ENCODE measurements at regions not wholly inside any gene's neighbourhood (a gene's known extent, or its start where the extent isn't known, plus 50 kb on each side); places are given as distances from the start of the nearest gene placed in this dataset.
"Not testable (repeated sequence)": the region's sequence is repeated elsewhere in the genome, so short reads cannot be mapped to it uniquely, and the experiment has no call there.

DNA sequence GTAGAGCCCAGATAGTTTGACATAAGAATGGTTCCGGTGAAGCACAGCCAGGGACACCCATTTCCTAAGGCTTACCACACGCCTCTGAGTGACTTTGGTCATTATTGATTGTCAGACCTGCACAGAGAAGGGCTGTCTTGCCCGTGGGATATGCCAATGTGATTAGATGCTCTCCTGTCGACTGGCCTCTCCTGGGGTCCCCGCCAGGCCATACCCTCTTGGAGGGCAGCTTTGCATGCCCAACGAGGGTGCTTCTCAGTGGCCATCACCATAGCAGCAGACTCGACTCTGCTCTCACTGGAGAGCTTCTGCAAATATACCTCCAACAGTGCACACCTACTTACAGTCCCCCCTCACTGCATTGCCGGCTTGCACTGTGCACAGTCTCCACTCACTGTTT, 648.3 kb upstream of the TPTE start:
- intact Hi-C loops (cut with micrococcal nuclease); H3K4me1 Mint-ChIP-seq; ATAC-seq (ENCODE audit: low read depth); DNase-seq; POLR2A ChIA-PET; H3K4me3 Mint-ChIP-seq; H3K27ac Mint-ChIP-seq; H3K36me3 Mint-ChIP-seq (ENCODE audit: low read depth); H3K27me3 Mint-ChIP-seq; CTCF ChIA-PET; H3K9me3 Mint-ChIP-seq: not testable (repeated sequence)

DNA sequence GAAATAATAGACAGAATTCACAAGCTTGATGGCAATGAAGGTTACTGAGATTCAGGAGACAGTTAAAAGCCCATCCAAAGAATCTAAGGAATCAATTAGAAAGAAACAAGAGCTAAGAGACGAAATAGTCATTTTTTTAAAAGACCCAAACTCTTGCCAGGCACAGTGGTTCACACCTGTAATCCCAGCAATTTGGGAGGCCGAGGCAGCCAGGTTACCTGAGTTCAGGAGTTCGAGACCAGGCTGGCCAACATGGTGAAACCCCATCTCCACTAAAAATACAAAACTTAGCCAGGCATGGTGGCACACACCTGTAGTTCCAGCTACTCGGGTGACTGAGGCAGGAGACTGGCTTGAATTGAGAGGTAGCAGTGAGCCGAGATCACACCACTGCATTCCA, 647.2 kb upstream of the TPTE start:
- intact Hi-C loops (cut with micrococcal nuclease); H3K9me3 Mint-ChIP-seq; ATAC-seq (ENCODE audit: low read depth); DNase-seq; H3K27me3 Mint-ChIP-seq; CTCF ChIA-PET; H3K36me3 Mint-ChIP-seq (ENCODE audit: low read depth); H3K4me3 Mint-ChIP-seq; H3K27ac Mint-ChIP-seq; H3K4me1 Mint-ChIP-seq; POLR2A ChIA-PET: not testable (repeated sequence)

DNA sequence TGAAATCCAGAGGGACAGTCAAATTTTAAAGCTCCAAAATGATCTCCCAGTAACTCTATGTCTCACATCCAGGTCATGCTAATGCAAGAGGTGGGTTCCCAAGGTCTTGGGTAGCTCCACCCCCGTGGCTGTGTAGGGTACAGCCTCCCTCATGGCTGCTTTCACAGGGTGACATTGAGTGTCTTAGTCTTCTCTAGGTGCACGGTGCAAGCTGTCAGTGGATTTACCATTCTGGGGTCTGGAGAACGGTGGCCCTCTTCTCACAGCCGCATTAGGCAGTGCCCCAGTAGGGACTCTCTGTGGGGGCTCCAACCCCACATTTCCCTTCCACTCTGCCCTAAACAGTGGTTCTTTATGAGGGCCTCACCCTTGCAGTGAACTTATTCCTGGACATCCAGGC, 640.0 kb upstream of the TPTE start:
- H3K4me1 Mint-ChIP-seq, CTCF ChIA-PET: not testable (repeated sequence)

DNA sequence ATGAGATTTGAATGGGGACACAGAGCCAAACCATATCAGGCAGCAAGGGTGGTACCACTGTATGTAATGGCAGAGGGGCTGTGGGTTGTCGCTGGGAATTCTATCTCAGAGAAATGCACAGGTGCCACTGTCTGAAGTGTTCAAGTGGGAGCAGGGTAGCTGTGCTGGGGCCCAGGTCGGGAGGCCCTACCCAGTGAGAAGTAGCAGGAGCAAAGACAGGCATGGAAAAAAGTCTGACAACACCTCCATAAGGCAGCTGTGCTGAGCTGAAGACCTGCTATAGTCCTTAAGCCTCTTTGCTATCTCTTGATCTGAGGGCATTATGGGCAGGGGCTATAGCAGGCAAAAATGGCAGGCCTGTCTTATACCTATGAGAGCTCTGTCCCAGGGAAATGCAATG, 638.3 kb upstream of the TPTE start:
- ATAC-seq (ENCODE audit: low read depth); H3K4me3 Mint-ChIP-seq; CTCF ChIA-PET; intact Hi-C loops (cut with micrococcal nuclease); H3K4me1 Mint-ChIP-seq; H3K27me3 Mint-ChIP-seq; H3K27ac Mint-ChIP-seq; POLR2A ChIA-PET; DNase-seq; H3K36me3 Mint-ChIP-seq (ENCODE audit: low read depth): not testable (repeated sequence)
- peaks cover 14% of the 10 kb centered on the region for H3K9me3 Mint-ChIP-seq

More for the DNA sequence above, 640.0 kb upstream of the TPTE start:
- H3K36me3 Mint-ChIP-seq (ENCODE audit: low read depth); H3K27ac Mint-ChIP-seq; H3K4me3 Mint-ChIP-seq; H3K27me3 Mint-ChIP-seq; POLR2A ChIA-PET; intact Hi-C loops (cut with micrococcal nuclease); DNase-seq; ATAC-seq (ENCODE audit: low read depth): not testable (repeated sequence)
- H3K9me3 Mint-ChIP-seq = peaks cover 14% of the 10 kb centered on the region

DNA sequence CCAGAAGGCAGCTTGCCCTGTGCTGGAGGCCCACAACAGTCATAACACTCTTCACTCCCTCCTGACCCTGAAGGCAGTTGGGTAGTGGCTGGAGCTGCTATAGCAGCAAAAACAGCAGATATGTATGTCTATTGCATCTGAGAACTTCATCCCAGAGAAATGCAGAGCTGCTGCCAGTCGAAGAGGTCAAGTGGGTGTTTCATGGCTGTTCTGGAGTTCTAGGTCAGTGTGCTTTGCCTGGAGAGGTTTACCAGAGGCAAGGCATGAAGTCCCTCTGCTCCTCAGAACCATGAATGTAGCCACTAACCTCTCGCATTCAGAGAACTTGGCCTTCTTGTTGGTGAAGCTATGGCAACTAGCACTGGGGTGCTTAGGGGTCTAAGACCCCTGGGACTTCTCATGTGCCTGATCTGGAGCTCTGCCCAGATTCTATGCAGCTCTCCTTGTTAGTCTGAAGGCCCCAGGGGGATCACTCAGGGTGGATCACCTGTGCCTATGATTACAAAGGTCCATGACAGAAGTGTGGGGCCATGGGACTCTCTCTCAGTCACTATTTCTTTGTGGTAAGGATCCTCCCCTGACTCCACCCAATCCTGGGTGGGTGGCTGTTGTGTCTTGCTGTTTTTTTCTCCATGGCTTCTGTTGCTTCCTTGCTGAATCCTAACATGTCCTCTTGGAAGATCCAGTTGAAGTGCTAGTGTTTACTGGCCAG, 637.7 kb upstream of the TPTE start:
- CTCF ChIA-PET; H3K4me3 Mint-ChIP-seq; H3K4me1 Mint-ChIP-seq; H3K27ac Mint-ChIP-seq; H3K36me3 Mint-ChIP-seq (ENCODE audit: low read depth); POLR2A ChIA-PET; DNase-seq; H3K27me3 Mint-ChIP-seq; ATAC-seq (ENCODE audit: low read depth); intact Hi-C loops (cut with micrococcal nuclease): not testable (repeated sequence)
- peaks cover 16% of the 10 kb centered on the region for H3K9me3 Mint-ChIP-seq

DNA sequence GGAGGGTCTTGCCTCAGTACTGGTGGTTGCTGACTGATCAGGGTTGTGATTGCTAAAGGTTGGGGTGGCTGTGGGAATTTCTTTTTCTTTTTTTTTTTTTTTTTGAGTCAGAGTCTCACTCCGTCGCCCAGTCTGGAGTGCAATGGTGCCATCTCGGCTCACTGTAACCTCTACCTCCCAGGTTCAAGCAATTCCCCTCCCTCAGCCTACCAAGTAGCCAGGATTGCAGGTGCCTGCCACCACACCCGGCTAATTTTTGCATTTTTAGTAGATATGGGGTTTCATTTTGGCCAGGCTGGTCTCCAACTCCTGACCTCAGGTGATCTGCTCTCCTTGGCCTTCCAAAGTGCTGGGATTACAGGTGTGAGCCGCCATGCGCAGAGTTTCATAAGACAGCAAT, 632.9 kb upstream of the TPTE start:
- H3K9me3 Mint-ChIP-seq = peaks cover 15% of the 10 kb centered on the region
- CTCF ChIA-PET; H3K27ac Mint-ChIP-seq; H3K4me1 Mint-ChIP-seq; H3K4me3 Mint-ChIP-seq; POLR2A ChIA-PET; ATAC-seq (ENCODE audit: low read depth); DNase-seq; intact Hi-C loops (cut with micrococcal nuclease); H3K27me3 Mint-ChIP-seq; H3K36me3 Mint-ChIP-seq (ENCODE audit: low read depth): not testable (repeated sequence)

DNA sequence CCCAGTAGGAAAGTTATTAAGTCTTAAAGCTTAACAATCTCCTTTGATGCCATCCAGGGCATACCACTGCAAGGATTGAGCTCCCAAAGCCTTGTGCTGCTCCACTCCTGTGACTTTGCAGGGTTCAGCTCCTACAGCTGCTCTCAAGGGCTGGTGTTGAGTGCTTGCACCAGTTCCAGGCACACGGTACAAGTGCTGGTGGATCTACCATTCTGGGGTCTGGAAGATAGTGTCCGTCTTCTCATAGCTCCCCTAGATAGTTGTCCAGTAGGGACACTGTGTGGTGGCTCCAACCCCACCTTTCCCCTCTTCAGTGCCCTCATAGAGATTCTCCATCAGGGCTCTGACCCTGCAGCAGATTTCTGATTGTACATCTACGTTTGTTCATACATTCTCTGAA, 617.8 kb upstream of the TPTE start:
- H3K27ac Mint-ChIP-seq; H3K4me1 Mint-ChIP-seq; intact Hi-C loops (cut with micrococcal nuclease); H3K36me3 Mint-ChIP-seq (ENCODE audit: low read depth); DNase-seq; H3K4me3 Mint-ChIP-seq; POLR2A ChIA-PET; H3K27me3 Mint-ChIP-seq; CTCF ChIA-PET; ATAC-seq (ENCODE audit: low read depth): not testable (repeated sequence)
- peaks cover 13% of the 10 kb centered on the region for H3K9me3 Mint-ChIP-seq

DNA sequence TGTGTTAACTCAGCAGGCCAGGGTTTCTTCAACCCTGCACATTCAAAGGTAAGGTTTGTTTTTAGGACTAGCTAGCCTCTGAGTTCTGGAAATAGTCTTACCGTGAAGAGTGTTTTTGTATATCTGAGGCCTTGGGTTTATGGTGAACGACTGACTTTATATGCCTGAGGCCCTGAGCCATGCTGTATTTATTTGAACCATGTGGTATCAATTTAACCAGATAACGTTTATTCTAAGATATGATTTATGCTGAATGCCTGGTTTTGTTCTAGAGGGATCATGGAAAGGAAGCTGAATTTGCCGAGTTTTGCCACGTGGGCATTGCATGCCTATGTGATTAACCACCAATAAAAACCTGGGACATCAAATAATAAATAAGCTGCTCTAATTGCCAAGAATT, 607.2 kb upstream of the TPTE start:
- H3K27ac Mint-ChIP-seq; intact Hi-C loops (cut with micrococcal nuclease); POLR2A ChIA-PET; H3K4me1 Mint-ChIP-seq; DNase-seq; H3K27me3 Mint-ChIP-seq; H3K36me3 Mint-ChIP-seq (ENCODE audit: low read depth); CTCF ChIA-PET; ATAC-seq (ENCODE audit: low read depth); H3K4me3 Mint-ChIP-seq: not testable (repeated sequence)
- H3K9me3 Mint-ChIP-seq = peaks cover 23% of the 10 kb centered on the region

DNA sequence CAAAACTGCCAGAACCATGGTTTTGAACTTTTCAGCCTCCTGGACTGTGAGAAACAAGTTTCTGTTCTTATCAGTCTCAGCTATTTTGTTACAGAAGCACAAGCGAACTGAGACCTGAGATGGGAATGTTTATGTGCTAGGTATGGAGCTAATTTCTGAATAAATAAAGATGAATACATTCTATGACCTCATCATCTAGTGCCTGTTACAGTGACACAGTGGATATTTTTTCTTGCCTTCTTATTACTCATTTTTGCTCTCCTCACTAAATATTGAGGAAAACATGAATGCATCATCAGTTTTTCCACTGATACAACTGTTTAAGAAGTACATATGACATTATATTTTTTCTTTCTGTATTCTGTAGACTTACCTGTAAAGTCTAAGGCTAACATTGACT, 601.9 kb upstream of the TPTE start:
- not testable (repeated sequence) for H3K27me3 Mint-ChIP-seq

DNA sequence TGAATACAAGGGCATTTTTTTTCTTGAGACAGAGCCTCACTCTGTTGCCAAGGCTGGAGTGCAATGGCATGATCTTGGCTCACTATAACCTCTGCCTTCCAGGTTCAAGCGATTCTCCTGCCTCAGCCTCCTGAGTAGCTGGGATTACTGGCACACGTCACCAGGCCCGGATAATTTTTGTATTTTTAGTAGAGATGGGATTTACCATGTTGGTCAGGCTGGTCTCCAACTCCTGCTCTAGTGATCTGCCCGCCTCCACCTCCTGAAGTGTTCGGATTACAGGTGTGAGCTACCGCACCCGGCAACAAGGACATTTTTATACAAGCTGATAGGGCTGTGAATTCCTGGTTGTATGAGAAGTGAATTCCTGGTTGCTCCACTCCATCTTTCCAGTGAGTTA, 577.7 kb upstream of the TPTE start:
- intact Hi-C loops (cut with micrococcal nuclease); ATAC-seq (ENCODE audit: low read depth); H3K27ac Mint-ChIP-seq; H3K4me3 Mint-ChIP-seq; H3K36me3 Mint-ChIP-seq (ENCODE audit: low read depth); DNase-seq; H3K4me1 Mint-ChIP-seq; CTCF ChIA-PET; H3K27me3 Mint-ChIP-seq; POLR2A ChIA-PET: not testable (repeated sequence)
- peaks cover 40% of the 10 kb centered on the region for H3K9me3 Mint-ChIP-seq

More for the DNA sequence above, 601.9 kb upstream of the TPTE start:
- H3K36me3 Mint-ChIP-seq (ENCODE audit: low read depth); ATAC-seq (ENCODE audit: low read depth); intact Hi-C loops (cut with micrococcal nuclease); H3K27ac Mint-ChIP-seq; H3K4me3 Mint-ChIP-seq; DNase-seq; CTCF ChIA-PET; H3K4me1 Mint-ChIP-seq; POLR2A ChIA-PET: not testable (repeated sequence)
- peaks cover 16% of the 10 kb centered on the region for H3K9me3 Mint-ChIP-seq

DNA sequence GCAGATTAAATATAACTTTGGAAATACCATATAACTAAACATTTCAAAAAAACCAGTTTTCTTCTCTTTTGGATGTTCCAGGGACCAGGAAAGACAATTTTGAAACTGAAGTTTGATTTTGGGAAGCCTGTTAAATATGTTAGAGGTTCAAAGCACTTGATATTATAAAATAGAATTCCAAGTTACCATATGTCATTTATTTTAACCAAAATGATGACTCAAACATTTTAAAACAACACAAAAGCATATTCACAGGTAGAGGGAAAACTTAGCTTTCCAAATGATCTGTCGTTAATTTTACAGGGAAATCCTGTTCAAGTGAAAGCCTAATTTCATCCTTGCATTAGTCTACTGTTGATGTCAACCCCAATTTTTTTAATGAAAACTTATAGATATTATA, 575.3 kb upstream of the TPTE start:
- H3K4me3 Mint-ChIP-seq; H3K4me1 Mint-ChIP-seq; intact Hi-C loops (cut with micrococcal nuclease); H3K27me3 Mint-ChIP-seq; POLR2A ChIA-PET; DNase-seq; CTCF ChIA-PET; H3K27ac Mint-ChIP-seq; ATAC-seq (ENCODE audit: low read depth); H3K36me3 Mint-ChIP-seq (ENCODE audit: low read depth): not testable (repeated sequence)
- H3K9me3 Mint-ChIP-seq = peaks cover 46% of the 10 kb centered on the region

DNA sequence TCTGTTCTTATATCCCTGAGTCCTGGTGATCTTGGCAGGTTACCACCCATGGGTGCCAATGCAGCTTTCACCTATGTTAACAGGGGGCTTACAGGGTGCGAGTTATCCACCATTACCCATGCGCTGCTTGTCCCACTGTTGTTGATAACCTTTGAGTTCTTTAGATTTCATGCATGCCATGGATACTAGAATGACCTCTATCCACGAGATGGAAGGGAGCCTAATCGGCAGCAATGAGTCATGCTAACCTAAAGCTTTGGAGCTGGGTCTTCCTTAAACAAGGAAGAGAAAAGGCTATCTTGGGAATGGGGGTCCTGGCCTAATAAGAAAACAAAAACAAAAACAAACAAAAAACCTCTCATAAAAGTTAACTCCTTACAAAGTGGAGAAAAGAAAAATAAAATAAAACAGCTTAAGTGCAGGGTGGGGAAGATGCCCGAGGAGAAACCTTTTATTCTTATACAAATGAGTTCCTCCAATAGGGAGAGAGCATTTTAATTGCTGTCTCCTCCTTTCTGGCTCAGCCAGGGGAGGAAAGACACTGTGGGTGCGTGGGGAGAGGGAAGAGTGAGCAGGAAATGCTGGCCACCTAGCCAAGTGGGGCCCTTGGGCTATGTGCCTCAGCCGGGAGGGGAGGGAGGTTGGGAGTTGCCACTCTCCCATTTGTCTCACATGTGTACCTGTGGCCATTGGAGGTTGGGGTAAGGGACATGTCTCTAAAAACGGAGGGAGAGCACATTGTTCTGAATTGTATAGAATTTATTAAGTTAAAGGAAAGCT, 571.7 kb upstream of the TPTE start:
- POLR2A ChIA-PET, CTCF ChIA-PET: not testable (repeated sequence)

More for the DNA sequence above, 571.7 kb upstream of the TPTE start:
- H3K4me1 Mint-ChIP-seq; H3K27me3 Mint-ChIP-seq; H3K36me3 Mint-ChIP-seq (ENCODE audit: low read depth); ATAC-seq (ENCODE audit: low read depth); intact Hi-C loops (cut with micrococcal nuclease); DNase-seq; H3K27ac Mint-ChIP-seq; H3K4me3 Mint-ChIP-seq: not testable (repeated sequence)
- peaks cover 41% of the 10 kb centered on the region for H3K9me3 Mint-ChIP-seq
